ENCODE measurements at regions not wholly inside any gene's neighbourhood (a gene's known extent, or its start where the extent isn't known, plus 50 kb on each side); places are given as distances from the start of the nearest gene placed in this dataset.

DNA sequence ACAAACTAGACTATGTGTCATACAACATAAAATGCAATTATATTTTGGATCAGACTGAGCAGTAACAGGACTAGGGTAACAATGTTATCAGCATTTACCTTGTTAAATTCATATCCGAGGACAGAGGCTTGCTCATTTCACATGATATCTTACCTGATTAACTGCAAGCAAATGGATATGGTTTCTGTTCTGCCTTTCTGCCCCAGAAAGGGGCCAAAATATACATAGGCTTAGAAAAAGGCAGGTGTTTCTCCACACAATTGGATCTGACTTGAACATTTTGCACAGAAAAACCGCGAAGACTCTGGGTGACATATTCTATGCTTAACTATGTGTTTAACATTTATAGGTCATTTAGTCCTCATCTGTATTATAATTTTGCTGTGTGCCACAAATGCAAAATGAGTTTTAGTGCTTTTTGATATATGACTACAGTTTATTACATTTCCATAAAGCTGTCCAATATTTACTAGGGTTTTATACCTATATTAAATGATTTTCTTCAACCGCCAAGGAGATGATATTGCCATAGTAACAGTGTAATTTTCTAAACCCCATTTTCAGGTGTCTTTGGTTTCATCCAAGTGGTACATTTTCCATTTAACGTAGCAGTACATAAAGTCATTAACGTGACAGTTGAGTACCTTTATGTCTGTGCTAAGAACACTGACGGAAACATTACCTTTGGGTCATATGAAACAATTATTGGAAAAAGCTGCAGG lies 249.3 kb upstream of the KRR1 start:
- Histone ChIP-seq H3K79me2 (ENCODE audit: low read length) (no peaks in the 10 kb centered on the region), H3K27me3 (ENCODE audit: low read length) (no peaks in the 10 kb centered on the region), H3K4me1 (ENCODE audit: insufficient read depth, low read length) (peaks cover 40% of the 10 kb centered on the region), H3K4me3 (ENCODE audit: low read length) (no peak overlapping the region), H3K36me3 (ENCODE audit: low read depth, low read length) (no peaks in the 10 kb centered on the region), H3K9me2 (replicated peaks; ENCODE audit: low read length) (no peaks in the 10 kb centered on the region), H3K27ac (ENCODE audit: low read length) (peak overlapping the region; percentile 87), H3K9me3 (ENCODE audit: low read length) (no peaks in the 10 kb centered on the region), H3K9ac (ENCODE audit: low read length) (peak overlapping the region; percentile 18; the same call in 1 of the 2 replicates), H2AFZ (ENCODE audit: low read length) (peak overlapping the region; percentile 27; the same call in 1 of the 2 replicates), H3K4me2 (ENCODE audit: low read length) (peak overlapping the region; percentile 52), H3F3A (ENCODE audit: low read length, unreplicated experiment) (no peaks in the 10 kb centered on the region), H4K20me1 (ENCODE audit: low read length) (no peaks in the 10 kb centered on the region)
- BruUV-seq (replicated peaks) = no TSS peak
- CTCF ChIA-PET = no interaction called here
- TF ChIP-seq EZH2 (IDR thresholded peaks at IDR 0.05; ENCODE audit: low read length, unreplicated experiment) (no peak), EZH2phosphoT487 (IDR thresholded peaks at IDR 0.05; ENCODE audit: borderline replicate concordance, low read length) (no peak)
- TF ChIP-seq, protein P1, sequence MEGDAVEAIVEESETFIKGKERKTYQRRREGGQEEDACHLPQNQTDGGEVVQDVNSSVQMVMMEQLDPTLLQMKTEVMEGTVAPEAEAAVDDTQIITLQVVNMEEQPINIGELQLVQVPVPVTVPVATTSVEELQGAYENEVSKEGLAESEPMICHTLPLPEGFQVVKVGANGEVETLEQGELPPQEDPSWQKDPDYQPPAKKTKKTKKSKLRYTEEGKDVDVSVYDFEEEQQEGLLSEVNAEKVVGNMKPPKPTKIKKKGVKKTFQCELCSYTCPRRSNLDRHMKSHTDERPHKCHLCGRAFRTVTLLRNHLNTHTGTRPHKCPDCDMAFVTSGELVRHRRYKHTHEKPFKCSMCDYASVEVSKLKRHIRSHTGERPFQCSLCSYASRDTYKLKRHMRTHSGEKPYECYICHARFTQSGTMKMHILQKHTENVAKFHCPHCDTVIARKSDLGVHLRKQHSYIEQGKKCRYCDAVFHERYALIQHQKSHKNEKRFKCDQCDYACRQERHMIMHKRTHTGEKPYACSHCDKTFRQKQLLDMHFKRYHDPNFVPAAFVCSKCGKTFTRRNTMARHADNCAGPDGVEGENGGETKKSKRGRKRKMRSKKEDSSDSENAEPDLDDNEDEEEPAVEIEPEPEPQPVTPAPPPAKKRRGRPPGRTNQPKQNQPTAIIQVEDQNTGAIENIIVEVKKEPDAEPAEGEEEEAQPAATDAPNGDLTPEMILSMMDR (conservative IDR thresholded peaks at IDR 0.05; ENCODE audit: low read depth, low read length) = no peak
- intact Hi-C loops (cut with micrococcal nuclease) = no loop called here
- DNase-seq = peak; percentile 18
- peak; percentile 16; the same call in 1 of the 2 replicates for ATAC-seq
- POLR2A ChIA-PET (ENCODE audit: unreplicated experiment) = no interaction called here

DNA sequence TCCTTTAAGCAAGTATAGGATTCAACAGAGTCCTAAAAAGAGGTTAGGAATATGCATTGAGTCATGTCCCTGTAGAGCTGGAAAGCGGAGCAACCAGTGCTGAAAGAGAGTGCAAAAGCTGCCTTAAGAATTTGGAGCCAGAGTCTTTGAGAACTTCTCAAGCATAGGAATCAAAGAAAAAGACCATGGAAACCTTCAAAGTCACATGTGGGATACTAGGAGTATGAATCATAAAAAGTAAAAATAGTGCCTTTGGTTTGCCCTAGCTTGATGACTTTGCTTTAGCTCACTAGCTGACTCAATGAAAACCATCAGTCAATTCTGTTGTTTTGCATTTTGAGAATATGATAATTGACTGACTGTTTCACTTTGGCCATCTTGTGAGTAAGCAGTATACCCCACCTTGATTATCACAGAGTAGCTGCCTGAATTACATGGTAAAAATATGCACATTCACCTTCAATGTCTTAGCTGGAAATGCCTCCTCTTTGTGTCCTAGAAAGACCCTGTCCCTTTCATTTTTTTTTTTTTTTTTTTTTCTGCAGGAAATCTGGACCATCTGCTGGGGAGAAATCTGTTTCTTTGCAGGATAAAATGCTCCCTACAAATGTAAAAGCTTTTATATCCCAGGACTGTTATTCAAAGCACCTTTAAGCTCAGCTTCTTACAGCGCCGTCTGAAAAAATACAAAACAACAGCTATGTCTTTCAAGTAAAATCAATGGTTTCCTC lies 248.6 kb upstream of the KRR1 start:
- Histone ChIP-seq H3K4me3 (ENCODE audit: low read length) (no peak overlapping the region), H2AFZ (ENCODE audit: low read length) (peak overlapping the region; percentile 27; the same call in 1 of the 2 replicates), H3K4me1 (ENCODE audit: insufficient read depth, low read length) (peaks cover 33% of the 10 kb centered on the region), H3K27me3 (ENCODE audit: low read length) (no peaks in the 10 kb centered on the region), H3K4me2 (ENCODE audit: low read length) (peak overlapping the region; percentile 52), H3K9ac (ENCODE audit: low read length) (peak overlapping the region; percentile 37; the same call in 1 of the 2 replicates), H4K20me1 (ENCODE audit: low read length) (no peaks in the 10 kb centered on the region), H3F3A (ENCODE audit: low read length, unreplicated experiment) (no peaks in the 10 kb centered on the region), H3K9me2 (replicated peaks; ENCODE audit: low read length) (no peaks in the 10 kb centered on the region), H3K9me3 (ENCODE audit: low read length) (no peaks in the 10 kb centered on the region), H3K36me3 (ENCODE audit: low read depth, low read length) (no peaks in the 10 kb centered on the region), H3K79me2 (ENCODE audit: low read length) (no peaks in the 10 kb centered on the region), H3K27ac (ENCODE audit: low read length) (peak overlapping the region; percentile 87)
- no TSS peak for BruUV-seq (replicated peaks)
- ATAC-seq = peak; percentile 74
- ChIA-PET CTCF (no interaction called here), POLR2A (ENCODE audit: unreplicated experiment) (interaction anchor here (0.6 kb wide), 1 partner anchor 273 kb away, joined by 3 read pairs; no protein-coding TSS in a partner anchor)
- intact Hi-C loops (cut with micrococcal nuclease) = no loop called here
- TF ChIP-seq EZH2phosphoT487 (IDR thresholded peaks at IDR 0.05; ENCODE audit: borderline replicate concordance, low read length) (no peak), EZH2 (IDR thresholded peaks at IDR 0.05; ENCODE audit: low read length, unreplicated experiment) (no peak)
- TF ChIP-seq, protein P1 (conservative IDR thresholded peaks at IDR 0.05; ENCODE audit: low read depth, low read length) = no peak
- peak; percentile 87 for DNase-seq

Measured in PC-3 (cell line).